ENCODE measurements at regions not wholly inside any gene's neighbourhood (a gene's known extent, or its start where the extent isn't known, plus 50 kb on each side); places are given as distances from the start of the nearest gene placed in this dataset.

- no peak for DNase-seq
These were observed 1507.2 kb upstream of the ZEB2 start for GRCh38 chr2:146027156-146027555.

GRCh38 chr2:146025519-146025918, 1505.6 kb upstream of the ZEB2 start:
- DNase-seq = no peak

GRCh38 chr2:146024212-146024743, 1504.4 kb upstream of the ZEB2 start:
- DNase-seq = no peak

- DNase-seq = no peak
These were observed 1484.5 kb upstream of the ZEB2 start for GRCh38 chr2:146004462-146004861.

GRCh38 chr2:146003337-146003736, 1483.4 kb upstream of the ZEB2 start:
- no peak for DNase-seq

- DNase-seq = no peak
These were observed 1475.0 kb upstream of the ZEB2 start for GRCh38 chr2:145994910-145995309.

GRCh38 chr2:145992572-145992971, 1472.7 kb upstream of the ZEB2 start:
- no peak for DNase-seq

- DNase-seq = no peak
These were observed 1467.9 kb upstream of the ZEB2 start for GRCh38 chr2:145987793-145988192.

GRCh38 chr2:145985517-145985916, 1465.6 kb upstream of the ZEB2 start:
- DNase-seq = no peak

GRCh38 chr2:145984580-145984979, 1464.7 kb upstream of the ZEB2 start:
- DNase-seq = no peak

- no peak for DNase-seq
These were observed 1460.4 kb upstream of the ZEB2 start for GRCh38 chr2:145980318-145980717.

- no peak for DNase-seq
These were observed 1455.5 kb upstream of the ZEB2 start for GRCh38 chr2:145975406-145975805.

GRCh38 chr2:145961846-145962245, 1441.9 kb upstream of the ZEB2 start:
- DNase-seq = no peak

GRCh38 chr2:145960479-145961163, 1440.7 kb upstream of the ZEB2 start:
- no peak for DNase-seq

- DNase-seq = no peak
These were observed 1438.7 kb upstream of the ZEB2 start for GRCh38 chr2:145958611-145959010.

GRCh38 chr2:145957929-145958328, 1438.0 kb upstream of the ZEB2 start:
- no peak for DNase-seq

- DNase-seq = no peak
These were observed 1420.0 kb upstream of the ZEB2 start for GRCh38 chr2:145939949-145940348.

- DNase-seq = no peak
These were observed 1415.1 kb upstream of the ZEB2 start for GRCh38 chr2:145935016-145935415.

- no peak for DNase-seq
These were observed 1412.0 kb upstream of the ZEB2 start for GRCh38 chr2:145931781-145932395.

GRCh38 chr2:145930318-145930717, 1410.4 kb upstream of the ZEB2 start:
- no peak for DNase-seq

- DNase-seq = no peak
These were observed 1407.4 kb upstream of the ZEB2 start for GRCh38 chr2:145927131-145927950.

GRCh38 chr2:145925591-145925990, 1405.7 kb upstream of the ZEB2 start:
- DNase-seq = no peak

- DNase-seq = no peak
These were observed 1399.6 kb upstream of the ZEB2 start for GRCh38 chr2:145919477-145919876.

- no peak for DNase-seq
These were observed 1399.0 kb upstream of the ZEB2 start for GRCh38 chr2:145918951-145919350.
